H9 (cell line): ENCODE measurements at regions not wholly inside any gene's neighbourhood (a gene's known extent, or its start where the extent isn't known, plus 50 kb on each side); places are given as distances from the start of the nearest gene placed in this dataset.

ENCODE experiments used
- DNase-seq: peaks from one replicate; pipeline ENCODE4 v3.0.0-alpha.2; 2017
- H2AFZ ChIP-seq: one replicate; pipeline ENCODE4 v1.6.1; 2013; ENCODE audit warnings: mild to moderate bottlenecking, low read length, control low read depth, moderate library complexity
- H2AK5ac ChIP-seq: 2 replicates; pipeline ENCODE4 v1.6.1; 2013; ENCODE audit warnings: low read length, control low read depth, mixed read lengths; ENCODE audit not compliant: insufficient read length
- H2BK120ac ChIP-seq: one replicate; pipeline ENCODE4 v1.6.1; 2013; ENCODE audit warnings: low read depth, mild to moderate bottlenecking, low read length, control low read depth, inconsistent platforms; ENCODE audit not compliant: poor library complexity, severe bottlenecking
- H2BK12ac ChIP-seq: 2 replicates; pipeline ENCODE4 v1.6.1; 2013; ENCODE audit warnings: low read length, control low read depth, mixed read lengths, low read depth; ENCODE audit not compliant: insufficient read length
- H2BK15ac ChIP-seq: 2 replicates; pipeline ENCODE4 v1.6.1; 2013; ENCODE audit warnings: low read depth, low read length, control low read depth
- H2BK20ac ChIP-seq: one replicate; pipeline ENCODE4 v1.6.1; 2013; ENCODE audit warnings: low read depth, mild to moderate bottlenecking, low read length, control low read depth, inconsistent platforms; ENCODE audit not compliant: poor library complexity, severe bottlenecking
- H2BK5ac ChIP-seq: 2 replicates; pipeline ENCODE4 v1.6.1; 2013; ENCODE audit warnings: low read length, control low read depth, mixed read lengths; ENCODE audit not compliant: insufficient read length
- H3K14ac ChIP-seq: 2 replicates; pipeline ENCODE4 v1.6.1; 2013; ENCODE audit warnings: low read length, control low read depth; ENCODE audit not compliant: insufficient read depth
- H3K18ac ChIP-seq: 2 replicates; pipeline ENCODE4 v1.6.1; 2013; ENCODE audit warnings: low read depth, mild to moderate bottlenecking, mixed read lengths, low read length, control low read depth; ENCODE audit not compliant: insufficient read length
- H3K23ac ChIP-seq: 2 replicates; pipeline ENCODE4 v1.6.1; 2013; ENCODE audit warnings: low read length, control low read depth, mixed read lengths, low read depth; ENCODE audit not compliant: insufficient read length
- H3K23me2 ChIP-seq: 2 replicates; pipeline ENCODE4 v1.6.1; 2013; ENCODE audit warnings: low read depth, mild to moderate bottlenecking, mixed read lengths, low read length, control low read depth; ENCODE audit not compliant: insufficient read length, poor library complexity, severe bottlenecking
- H3K27ac ChIP-seq: 2 replicates; pipeline ENCODE4 v1.5.1; 2013; ENCODE audit warnings: low read length, control low read depth, mixed read lengths, low read depth; ENCODE audit not compliant: insufficient read length
- H3K27me3 ChIP-seq: 2 replicates; pipeline ENCODE4 v1.6.1; 2013; ENCODE audit warnings: low read length, control low read depth, inconsistent platforms; ENCODE audit not compliant: insufficient read depth
- H3K4ac ChIP-seq: 2 replicates; pipeline ENCODE4 v1.6.1; 2013; ENCODE audit warnings: low read depth, mild to moderate bottlenecking, control low read depth, inconsistent platforms, low read length, moderate library complexity
- H3K4me1 ChIP-seq: 2 replicates; pipeline ENCODE4 v1.6.1; 2013; ENCODE audit warnings: low read length, control low read depth, inconsistent platforms; ENCODE audit not compliant: insufficient read depth
- H3K4me2 ChIP-seq: 2 replicates; pipeline ENCODE4 v1.6.1; 2013; ENCODE audit warnings: low read length, control low read depth, mixed read lengths; ENCODE audit not compliant: insufficient read length, insufficient read depth
- H3K56ac ChIP-seq: 2 replicates; pipeline ENCODE4 v1.6.1; 2013; ENCODE audit warnings: low read depth, mild to moderate bottlenecking, mixed read lengths, low read length, control low read depth; ENCODE audit not compliant: insufficient read length
- H3K79me1 ChIP-seq: 2 replicates; pipeline ENCODE4 v1.6.1; 2013; ENCODE audit warnings: low read depth, mild to moderate bottlenecking, moderate library complexity, low read length, control low read depth, inconsistent platforms; ENCODE audit not compliant: insufficient read depth, poor library complexity, severe bottlenecking
- H3K79me2 ChIP-seq: 2 replicates; pipeline ENCODE4 v1.6.1; 2013; ENCODE audit warnings: low read length, control low read depth, inconsistent platforms; ENCODE audit not compliant: insufficient read depth
- H3K9ac ChIP-seq: 2 replicates; pipeline ENCODE4 v1.6.1; 2013; ENCODE audit warnings: low read length, control low read depth, mixed read lengths; ENCODE audit not compliant: insufficient read length; ENCODE audit errors: extremely low read depth
- H3K9me3 ChIP-seq: one replicate; pipeline ENCODE4 v1.6.1; 2013; ENCODE audit warnings: low read depth, low read length, inconsistent platforms; ENCODE audit not compliant: control insufficient read depth
- H3T11ph ChIP-seq: one replicate; pipeline ENCODE4 v1.6.1; 2013; ENCODE audit warnings: mild to moderate bottlenecking, low read length, control low read depth, inconsistent platforms
- H4K20me1 ChIP-seq: one replicate; pipeline ENCODE4 v1.6.1; 2013; ENCODE audit not compliant: control insufficient read depth, insufficient read length, insufficient read depth
- H4K5ac ChIP-seq: 2 replicates; pipeline ENCODE4 v1.6.1; 2013; ENCODE audit warnings: low read depth, mild to moderate bottlenecking, mixed read lengths, low read length, control low read depth; ENCODE audit not compliant: insufficient read length
- H4K8ac ChIP-seq: replicated peaks from 2 replicates; pipeline ENCODE4 v1.6.1; 2013; ENCODE audit warnings: low read length, control low read depth, mixed read lengths, low read depth; ENCODE audit not compliant: insufficient read length
- H4K91ac ChIP-seq: 2 replicates; pipeline ENCODE4 v1.6.1; 2013; ENCODE audit warnings: low read depth, mild to moderate bottlenecking, moderate library complexity, mixed read lengths, low read length, control low read depth; ENCODE audit not compliant: insufficient read length
- H3K27ac Mint-ChIP-seq, 3 experiments: 2 replicates in 2 of 3; 3 replicates in 1 of 3; pipeline ENCODE4 v1.8.0; 2020 to 2021; ENCODE audit warnings: mixed read lengths in 3 of 3, mild to moderate bottlenecking in 1 of 3, moderate library complexity in 1 of 3
- H3K27me3 Mint-ChIP-seq: 2 replicates; pipeline ENCODE4 v1.8.0; 2021; ENCODE audit warnings: low read depth, mild to moderate bottlenecking, moderate library complexity, mixed read lengths
- H3K36me3 Mint-ChIP-seq, 3 experiments: 2 replicates in 2 of 3; 3 replicates in 1 of 3; pipeline ENCODE4 v1.8.0; 2020 to 2021; ENCODE audit warnings: low read depth in 3 of 3, mixed read lengths in 3 of 3; ENCODE audit not compliant: insufficient read depth in 1 of 3
- H3K4me1 Mint-ChIP-seq, 2 experiments: 2 replicates each; pipeline ENCODE4 v1.8.0; 2020; ENCODE audit warnings: mixed read lengths in 2 of 2
- H3K4me3 Mint-ChIP-seq, 2 experiments: 2 replicates in 1 of 2; 3 replicates in 1 of 2; pipeline ENCODE4 v1.8.0; 2020 to 2021; ENCODE audit warnings: mild to moderate bottlenecking in 2 of 2, mixed read lengths in 2 of 2, moderate library complexity in 1 of 2
- H3K9me3 Mint-ChIP-seq, 2 experiments: 2 replicates in 1 of 2; 3 replicates in 1 of 2; pipeline ENCODE4 v1.8.0; 2020; ENCODE audit warnings: mild to moderate bottlenecking in 2 of 2, mixed read lengths in 2 of 2, moderate library complexity in 1 of 2
- WGBS: extraction: QIAGEN DNeasy Blood & Tissue Kit; methylation state at CpG from one replicate; pipeline ENCODE4 v1.1.7; 2013; ENCODE audit warnings: missing lambda C conversion rate, low lambda C conversion rate, mixed read lengths; ENCODE audit not compliant: insufficient read length; ENCODE audit errors: extremely low coverage; 5-methylcytosine and 5-hydroxymethylcytosine counted together
- TF ChIP-seq, protein P1 (sequence below): fragments of 200-600 bp; sonication (generic); conservative IDR thresholded peaks from 3 replicates; pipeline ENCODE4 v1.8.0; 2021; ENCODE audit warnings: antibody characterized with exemption, mild to moderate bottlenecking

- Histone ChIP-seq H3K9me3 (no peaks in the 10 kb centered on the region), H2BK20ac (no peak overlapping the region), H3K14ac (no peak overlapping the region), H3K23ac (no peak overlapping the region), H4K91ac (no peak overlapping the region), H3K4me2 (no peak overlapping the region), H2BK120ac (no peak overlapping the region), H2AFZ (no peak overlapping the region), H3K4ac (no peak overlapping the region), H3K27ac (no peak overlapping the region), H2BK15ac (no peak overlapping the region), H2BK5ac (no peak overlapping the region), H4K20me1 (no peaks in the 10 kb centered on the region), H3T11ph (no peak overlapping the region), H3K27me3 (no peaks in the 10 kb centered on the region), H3K18ac (no peak overlapping the region), H3K9ac (no peak overlapping the region), H2BK12ac (no peak overlapping the region), H3K4me1 (no peaks in the 10 kb centered on the region), H3K56ac (no peak overlapping the region), H4K5ac (no peak overlapping the region), H3K79me2 (no peaks in the 10 kb centered on the region), H3K79me1 (no peaks in the 10 kb centered on the region), H4K8ac (no peak overlapping the region), H2AK5ac (no peak overlapping the region), H3K23me2 (no peaks in the 10 kb centered on the region)
- WGBS: no CpG with 5 or more reads among the region's 1 CpG
- Mint-ChIP-seq H3K27ac (no peak overlapping the region), H3K9me3 (no peaks in the 10 kb centered on the region; a peak in 1 of 5 replicates), H3K4me3 (no peak overlapping the region), H3K27me3 (peaks cover 2% of the 10 kb centered on the region; the same call in 1 of the 2 replicates), H3K36me3 (no peaks in the 10 kb centered on the region), H3K4me1 (no peaks in the 10 kb centered on the region)
- no peak for DNase-seq
- TF ChIP-seq, protein P1, sequence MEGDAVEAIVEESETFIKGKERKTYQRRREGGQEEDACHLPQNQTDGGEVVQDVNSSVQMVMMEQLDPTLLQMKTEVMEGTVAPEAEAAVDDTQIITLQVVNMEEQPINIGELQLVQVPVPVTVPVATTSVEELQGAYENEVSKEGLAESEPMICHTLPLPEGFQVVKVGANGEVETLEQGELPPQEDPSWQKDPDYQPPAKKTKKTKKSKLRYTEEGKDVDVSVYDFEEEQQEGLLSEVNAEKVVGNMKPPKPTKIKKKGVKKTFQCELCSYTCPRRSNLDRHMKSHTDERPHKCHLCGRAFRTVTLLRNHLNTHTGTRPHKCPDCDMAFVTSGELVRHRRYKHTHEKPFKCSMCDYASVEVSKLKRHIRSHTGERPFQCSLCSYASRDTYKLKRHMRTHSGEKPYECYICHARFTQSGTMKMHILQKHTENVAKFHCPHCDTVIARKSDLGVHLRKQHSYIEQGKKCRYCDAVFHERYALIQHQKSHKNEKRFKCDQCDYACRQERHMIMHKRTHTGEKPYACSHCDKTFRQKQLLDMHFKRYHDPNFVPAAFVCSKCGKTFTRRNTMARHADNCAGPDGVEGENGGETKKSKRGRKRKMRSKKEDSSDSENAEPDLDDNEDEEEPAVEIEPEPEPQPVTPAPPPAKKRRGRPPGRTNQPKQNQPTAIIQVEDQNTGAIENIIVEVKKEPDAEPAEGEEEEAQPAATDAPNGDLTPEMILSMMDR: no peak
Measured at GRCh38 chr16:65537336-65537735, 415.5 kb upstream of the CDH11 start.
